ENCODE measurements at regions not wholly inside any gene's neighbourhood (a gene's known extent, or its start where the extent isn't known, plus 50 kb on each side); places are given as distances from the start of the nearest gene placed in this dataset.

DNA sequence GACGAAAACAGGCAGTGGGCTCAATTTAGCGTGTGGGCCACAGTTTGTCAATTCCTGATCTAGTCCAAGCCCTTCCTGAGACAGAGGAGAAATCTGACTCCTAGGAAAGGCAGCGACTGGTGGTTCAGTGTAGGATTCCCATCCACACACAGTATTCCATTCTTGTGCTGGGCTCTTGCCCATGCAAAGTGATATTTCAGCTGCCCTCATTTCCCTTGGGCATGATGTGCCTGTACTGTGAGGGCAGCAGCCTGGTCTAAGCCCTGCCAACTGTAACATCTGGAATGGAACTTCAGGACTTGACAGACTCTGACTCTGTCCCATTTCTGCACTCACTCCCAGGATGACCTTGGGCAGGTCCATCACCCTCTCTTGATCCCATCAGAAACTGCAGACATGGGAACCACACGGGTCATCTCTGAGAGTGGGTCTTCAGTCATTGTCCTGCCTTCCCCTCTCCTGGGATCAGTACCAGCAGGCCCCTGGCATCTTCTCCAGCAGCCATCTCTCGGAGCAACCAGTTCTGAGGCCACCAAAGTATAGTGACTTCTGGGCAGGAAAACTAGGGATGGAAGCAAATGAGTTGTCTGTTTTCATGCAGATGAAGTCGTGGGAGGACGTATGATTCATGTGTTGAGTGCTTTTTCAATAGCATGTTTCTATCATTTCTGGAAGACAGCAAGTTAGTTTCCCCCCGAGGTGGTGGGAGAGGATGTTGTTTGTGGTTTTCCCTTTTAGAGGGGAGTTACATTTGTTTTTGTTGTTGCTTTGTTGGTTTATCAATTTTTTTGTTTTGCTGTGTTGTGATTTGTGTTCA lies 54.2 kb upstream of the BCL2L14 start:
- DNase-seq (ENCODE audit: low spot score): no peak

DNA sequence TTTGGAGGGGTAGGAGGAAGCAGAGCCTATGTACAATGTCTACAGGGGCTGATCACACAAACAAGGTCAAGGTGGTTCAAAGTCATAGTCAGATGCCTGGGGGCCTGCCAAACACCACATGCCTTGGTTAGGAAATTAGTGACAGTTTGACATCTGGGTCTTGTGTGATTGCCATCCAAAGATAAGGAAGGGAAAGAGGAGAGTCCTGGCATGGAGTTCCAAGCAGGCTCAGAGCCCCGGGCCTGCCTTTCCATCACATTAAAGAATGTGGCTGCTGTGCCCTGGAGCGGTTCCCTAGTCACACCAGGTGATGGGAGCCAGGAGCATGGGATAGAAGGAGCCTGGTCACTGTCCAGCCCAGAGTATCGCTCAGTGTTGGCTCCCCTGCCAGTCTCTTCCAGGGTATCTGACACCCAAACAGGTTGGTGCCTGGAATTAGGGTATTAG lies 53.6 kb upstream of the BCL2L14 start:
- no peak for DNase-seq (ENCODE audit: low spot score)

DNA sequence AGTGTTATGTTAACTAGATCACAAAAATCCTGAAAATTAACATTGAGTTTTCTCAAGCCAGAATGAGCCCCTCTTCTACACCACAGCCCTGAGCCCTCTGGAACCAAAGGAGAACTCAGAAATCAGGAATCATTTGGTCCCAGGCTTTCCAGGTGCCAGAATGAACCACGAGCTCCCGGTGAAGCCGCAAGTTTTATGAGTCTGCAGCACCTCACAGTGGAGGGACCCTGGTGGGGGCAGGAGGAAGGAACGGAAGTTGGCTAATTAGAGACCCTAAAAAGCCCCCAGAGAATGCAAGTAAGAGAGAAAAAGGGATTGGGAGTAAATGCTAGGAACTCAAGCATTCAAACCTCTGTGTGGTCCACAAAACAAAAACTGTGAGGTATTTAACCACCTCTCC lies 52.9 kb upstream of the BCL2L14 start:
- no peak for DNase-seq (ENCODE audit: low spot score)

DNA sequence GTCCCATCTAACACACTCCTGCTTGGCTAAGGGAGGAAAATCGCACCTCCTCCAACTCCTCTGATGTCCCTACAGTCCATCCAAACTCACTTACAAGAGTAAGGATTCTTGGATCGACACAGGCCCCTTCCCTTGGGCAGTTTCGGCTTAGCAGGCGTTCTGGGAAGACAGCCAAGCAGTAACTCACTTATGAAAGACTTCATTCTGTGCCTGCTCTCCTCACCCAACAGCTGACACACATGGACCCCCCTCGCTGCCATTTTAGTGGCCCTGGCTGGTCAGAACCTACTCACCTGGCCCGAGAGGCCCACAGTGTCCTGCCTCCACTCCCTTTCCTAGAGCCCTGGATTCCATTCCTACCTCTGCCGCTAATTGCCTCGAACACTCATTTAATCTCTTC lies 52.3 kb upstream of the BCL2L14 start:
- no peak for DNase-seq (ENCODE audit: low spot score)

DNA sequence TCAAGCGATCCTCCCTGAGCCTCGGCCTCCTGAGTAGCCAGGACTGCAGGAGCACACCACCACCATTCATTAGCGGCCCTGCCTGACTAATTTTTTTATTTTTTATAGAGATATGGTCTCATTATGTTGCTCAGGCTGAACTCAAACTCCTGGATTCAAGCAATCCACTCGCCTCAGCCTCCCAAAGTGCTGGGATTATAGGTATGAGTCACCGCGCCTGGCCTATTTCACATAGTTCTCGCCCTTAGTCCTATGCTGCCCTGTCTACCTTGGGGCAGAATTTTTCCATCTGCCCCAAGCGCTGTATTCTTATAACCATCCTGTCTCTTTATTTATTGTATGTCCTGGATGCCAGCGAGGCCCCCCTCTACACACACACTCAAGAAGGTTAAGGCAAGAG lies 50.9 kb upstream of the BCL2L14 start:
- DNase-seq (ENCODE audit: low spot score): no peak

DNA sequence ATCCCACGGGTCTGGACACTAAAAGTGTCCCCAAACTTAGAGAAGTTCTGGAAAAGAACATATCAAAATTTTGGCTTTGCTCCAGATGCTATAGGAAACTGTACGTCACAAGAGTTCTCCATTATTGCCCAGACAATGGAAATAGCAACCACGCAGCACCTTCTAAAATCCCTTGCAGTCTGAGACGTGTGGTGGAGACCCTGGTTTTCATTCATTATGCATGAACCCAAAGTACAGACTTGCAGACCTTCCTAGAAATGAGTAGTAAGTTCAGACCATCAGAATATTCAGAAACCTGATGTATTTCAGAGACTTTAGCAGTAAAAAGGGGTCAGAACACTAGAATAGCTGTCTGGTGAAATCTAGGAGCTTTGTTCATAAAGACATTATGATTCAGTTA lies 50.0 kb upstream of the BCL2L14 start:
- no peak for DNase-seq (ENCODE audit: low spot score)

Measured in SW480 (cell line).